NOMO-1 treated with dmso at 0.1 percent for 144 hours (cell line): ENCODE measurements at regions not wholly inside any gene's neighbourhood (a gene's known extent, or its start where the extent isn't known, plus 50 kb on each side); places are given as distances from the start of the nearest gene placed in this dataset.
"Not testable (repeated sequence)": the region's sequence is repeated elsewhere in the genome, so short reads cannot be mapped to it uniquely, and the experiment has no call there.

Experiments used
- DNase-seq: peaks from one replicate; lab custom pipeline; 2025; ENCODE audit not compliant: unreplicated experiment; lab: John Stamatoyannopoulos, UW

- DNase-seq, result no peak
These were observed 98.7 kb upstream of the SGK1 start for GRCh38 chr6:134416418-134417154.

- DNase-seq, result no peak
These were observed 97.7 kb upstream of the SGK1 start for GRCh38 chr6:134415656-134416055.

- no peak for DNase-seq
These were observed 97.3 kb upstream of the SGK1 start for GRCh38 chr6:134415194-134415593.

- DNase-seq, result no peak
These were observed 96.9 kb upstream of the SGK1 start for GRCh38 chr6:134414793-134415192.

GRCh38 chr6:134413241-134413643, 95.3 kb upstream of the SGK1 start:
- DNase-seq, result peak; percentile 63

- DNase-seq, result no peak
These were observed 92.6 kb upstream of the SGK1 start for GRCh38 chr6:134410541-134410940.

GRCh38 chr6:134407791-134408190, 89.9 kb upstream of the SGK1 start:
- DNase-seq, result no peak

GRCh38 chr6:134406311-134406710, 88.4 kb upstream of the SGK1 start:
- no peak for DNase-seq

- no peak for DNase-seq
These were observed 87.6 kb upstream of the SGK1 start for GRCh38 chr6:134405386-134406087.

- not testable (repeated sequence) for DNase-seq
These were observed 85.4 kb upstream of the SGK1 start for GRCh38 chr6:134403312-134403711.

- no peak for DNase-seq
These were observed 84.6 kb upstream of the SGK1 start for GRCh38 chr6:134402372-134402984.

GRCh38 chr6:134400941-134401340, 83.0 kb upstream of the SGK1 start:
- DNase-seq, result no peak

GRCh38 chr6:134398453-134398852, 80.5 kb upstream of the SGK1 start:
- DNase-seq, result peak; percentile 49

GRCh38 chr6:134397676-134398075, 79.8 kb upstream of the SGK1 start:
- DNase-seq, result no peak

- no peak for DNase-seq
These were observed 77.0 kb upstream of the SGK1 start for GRCh38 chr6:134394905-134395304.

- DNase-seq, result no peak
These were observed 76.3 kb upstream of the SGK1 start for GRCh38 chr6:134394208-134394607.

GRCh38 chr6:134391205-134391604, 73.3 kb upstream of the SGK1 start:
- DNase-seq, result no peak

- DNase-seq, result no peak
These were observed 71.7 kb upstream of the SGK1 start for GRCh38 chr6:134389658-134390057.

GRCh38 chr6:134389129-134389528, 71.2 kb upstream of the SGK1 start:
- DNase-seq, result peak; percentile 33

GRCh38 chr6:134386482-134386881, 68.6 kb upstream of the SGK1 start:
- not testable (repeated sequence) for DNase-seq

- DNase-seq, result no peak
These were observed 64.0 kb upstream of the SGK1 start for GRCh38 chr6:134381959-134382358.

GRCh38 chr6:134379599-134379998, 61.7 kb upstream of the SGK1 start:
- no peak for DNase-seq
